ENCODE measurements at regions not wholly inside any gene's neighbourhood (a gene's known extent, or its start where the extent isn't known, plus 50 kb on each side); places are given as distances from the start of the nearest gene placed in this dataset.
A peak's percentile ranks its signal among the peaks of the same experiment; 100 is the strongest.

DNA sequence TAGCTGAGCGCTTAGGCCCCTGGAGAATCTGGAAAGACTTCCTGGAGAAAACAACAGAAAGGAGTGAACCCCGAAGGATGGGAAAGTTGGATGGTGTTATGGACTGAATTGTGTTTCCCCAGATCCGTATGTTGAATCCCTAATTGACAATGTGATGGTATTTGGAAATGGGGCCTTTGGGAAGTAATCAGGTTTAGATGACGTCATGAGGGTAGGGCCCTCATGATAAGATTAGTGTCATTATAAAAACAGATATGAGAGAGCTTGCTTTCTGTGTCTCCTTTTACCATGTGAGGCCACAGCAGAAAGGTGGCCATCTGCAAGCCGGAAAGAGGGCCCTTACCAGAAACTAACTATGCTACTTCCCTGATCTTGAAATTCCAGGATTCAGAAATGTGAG is 159.5 kb downstream of the QDPR start:
- no peak overlapping the region for H3K4me3 ChIP-seq (ENCODE audit: control insufficient read depth, low read depth, low read length)
- TF ChIP-seq, protein P1, sequence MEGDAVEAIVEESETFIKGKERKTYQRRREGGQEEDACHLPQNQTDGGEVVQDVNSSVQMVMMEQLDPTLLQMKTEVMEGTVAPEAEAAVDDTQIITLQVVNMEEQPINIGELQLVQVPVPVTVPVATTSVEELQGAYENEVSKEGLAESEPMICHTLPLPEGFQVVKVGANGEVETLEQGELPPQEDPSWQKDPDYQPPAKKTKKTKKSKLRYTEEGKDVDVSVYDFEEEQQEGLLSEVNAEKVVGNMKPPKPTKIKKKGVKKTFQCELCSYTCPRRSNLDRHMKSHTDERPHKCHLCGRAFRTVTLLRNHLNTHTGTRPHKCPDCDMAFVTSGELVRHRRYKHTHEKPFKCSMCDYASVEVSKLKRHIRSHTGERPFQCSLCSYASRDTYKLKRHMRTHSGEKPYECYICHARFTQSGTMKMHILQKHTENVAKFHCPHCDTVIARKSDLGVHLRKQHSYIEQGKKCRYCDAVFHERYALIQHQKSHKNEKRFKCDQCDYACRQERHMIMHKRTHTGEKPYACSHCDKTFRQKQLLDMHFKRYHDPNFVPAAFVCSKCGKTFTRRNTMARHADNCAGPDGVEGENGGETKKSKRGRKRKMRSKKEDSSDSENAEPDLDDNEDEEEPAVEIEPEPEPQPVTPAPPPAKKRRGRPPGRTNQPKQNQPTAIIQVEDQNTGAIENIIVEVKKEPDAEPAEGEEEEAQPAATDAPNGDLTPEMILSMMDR (IDR thresholded peaks at IDR 0.05; ENCODE audit: control insufficient read depth, insufficient read depth, low read depth, low read length, missing control alignments) = no peak
- no peak for DNase-seq (ENCODE audit: low read depth)

DNA sequence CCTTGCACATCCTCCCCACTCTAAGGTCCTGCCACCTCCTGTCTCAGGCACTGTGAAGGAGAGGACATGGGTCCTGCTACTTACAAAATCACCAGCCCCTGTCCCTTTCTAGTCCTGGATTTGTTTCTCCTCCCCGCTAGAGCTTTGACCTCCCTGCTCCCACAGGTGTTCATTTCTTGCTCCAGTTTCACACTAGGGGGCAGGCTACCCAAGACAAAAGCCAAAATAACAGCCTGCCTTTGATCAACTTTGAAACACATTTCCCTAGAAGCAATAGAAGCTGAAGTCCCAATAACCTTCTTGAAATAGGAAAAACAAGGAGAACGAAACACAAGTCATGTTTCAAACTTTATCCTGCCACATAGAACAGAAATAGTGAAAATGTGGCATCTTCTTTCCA is 164.4 kb downstream of the QDPR start:
- DNase-seq (ENCODE audit: low read depth) = no peak
- no peak overlapping the region for H3K4me3 ChIP-seq (ENCODE audit: control insufficient read depth, low read depth, low read length)
- TF ChIP-seq, protein P1 (IDR thresholded peaks at IDR 0.05; ENCODE audit: control insufficient read depth, insufficient read depth, low read depth, low read length, missing control alignments) = peak; percentile 75

DNA sequence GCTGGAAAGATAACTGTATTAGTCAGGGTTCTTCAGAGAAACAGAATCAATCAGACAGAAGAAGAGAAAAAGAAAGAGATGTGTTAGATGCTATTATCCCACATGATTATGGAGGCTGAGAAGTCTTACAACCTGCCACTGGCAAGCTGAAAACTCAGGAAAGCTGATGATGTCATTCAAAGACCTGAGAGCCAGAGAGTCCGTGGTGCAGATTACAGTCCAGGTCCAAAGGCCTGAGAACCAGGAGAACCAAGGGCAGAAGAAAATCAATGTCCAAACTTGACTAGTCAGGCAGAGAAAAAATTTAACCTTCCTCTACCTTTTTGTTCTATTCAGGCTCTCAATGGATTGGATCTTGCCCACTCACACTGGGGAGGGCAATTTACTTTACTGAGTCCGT is 172.5 kb downstream of the QDPR start:
- TF ChIP-seq, protein P1 (IDR thresholded peaks at IDR 0.05; ENCODE audit: control insufficient read depth, insufficient read depth, low read depth, low read length, missing control alignments) = no peak
- DNase-seq (ENCODE audit: low read depth) = no peak
- H3K4me3 ChIP-seq (ENCODE audit: control insufficient read depth, low read depth, low read length) = no peak overlapping the region

DNA sequence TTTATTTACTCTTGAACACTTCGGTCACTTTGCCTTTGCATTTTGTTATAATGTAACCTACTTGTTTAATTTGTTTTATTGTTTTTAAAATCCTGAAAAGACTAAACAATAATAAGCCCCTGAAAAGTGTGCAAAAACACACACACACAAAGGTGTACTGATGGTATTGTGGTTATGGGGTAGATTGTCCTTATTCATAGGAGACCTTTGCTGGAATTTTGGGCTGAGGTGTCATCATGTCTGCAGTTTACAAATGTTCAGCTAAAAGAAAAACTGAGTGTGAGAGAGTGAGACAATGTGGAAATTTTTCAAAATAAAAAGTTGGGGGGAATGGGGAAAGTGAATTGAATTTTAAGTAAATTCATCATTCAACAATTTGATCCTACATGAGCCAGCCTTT is 174.9 kb downstream of the QDPR start:
- DNase-seq (ENCODE audit: low read depth) = no peak
- H3K4me3 ChIP-seq (ENCODE audit: control insufficient read depth, low read depth, low read length) = no peak overlapping the region
- TF ChIP-seq, protein P1 (IDR thresholded peaks at IDR 0.05; ENCODE audit: control insufficient read depth, insufficient read depth, low read depth, low read length, missing control alignments) = no peak

DNA sequence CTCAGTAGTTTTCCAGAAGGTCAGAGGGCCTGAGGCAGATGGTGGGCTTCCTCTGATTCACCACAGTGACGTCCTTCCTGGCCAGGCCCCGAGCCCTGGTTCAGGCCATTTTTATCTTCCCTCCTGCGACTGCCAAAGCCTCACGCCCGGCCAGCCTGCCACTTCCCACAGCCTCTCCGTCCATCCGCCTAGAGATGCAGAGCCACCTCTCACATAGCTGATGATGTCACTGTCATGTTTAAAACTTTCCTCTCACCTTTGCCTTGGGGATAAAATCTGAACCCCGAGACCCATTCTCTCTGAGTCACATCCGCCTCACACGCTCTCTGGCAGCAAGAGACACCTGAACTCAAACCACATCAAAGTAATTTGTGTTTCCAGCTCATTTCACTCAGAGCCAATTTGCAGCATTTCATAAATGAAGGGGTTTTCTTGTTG is 175.3 kb downstream of the QDPR start:
- TF ChIP-seq, protein P1 (IDR thresholded peaks at IDR 0.05; ENCODE audit: control insufficient read depth, insufficient read depth, low read depth, low read length, missing control alignments) = no peak
- no peak overlapping the region for H3K4me3 ChIP-seq (ENCODE audit: control insufficient read depth, low read depth, low read length)
- DNase-seq (ENCODE audit: low read depth) = no peak

DNA sequence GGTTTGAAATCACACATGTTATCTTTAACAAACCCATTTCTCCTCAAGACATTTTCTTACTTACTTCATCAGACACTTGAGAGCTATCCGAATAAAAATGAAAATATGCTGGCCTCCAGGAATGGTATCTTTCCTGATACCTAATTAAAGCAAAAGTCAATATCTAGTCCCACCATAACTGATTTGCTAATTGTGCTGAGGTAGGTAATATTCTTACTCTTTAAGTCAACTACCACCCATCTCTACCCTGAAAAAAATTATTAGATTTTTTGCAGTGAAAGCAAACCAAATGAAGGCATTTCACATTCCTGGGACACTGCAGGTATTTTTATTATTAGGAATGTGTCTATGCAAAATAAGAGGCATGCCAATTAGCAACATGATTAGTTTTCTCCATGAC is 175.8 kb downstream of the QDPR start:
- no peak overlapping the region for H3K4me3 ChIP-seq (ENCODE audit: control insufficient read depth, low read depth, low read length)
- TF ChIP-seq, protein P1 (IDR thresholded peaks at IDR 0.05; ENCODE audit: control insufficient read depth, insufficient read depth, low read depth, low read length, missing control alignments) = no peak
- DNase-seq (ENCODE audit: low read depth) = no peak

DNA sequence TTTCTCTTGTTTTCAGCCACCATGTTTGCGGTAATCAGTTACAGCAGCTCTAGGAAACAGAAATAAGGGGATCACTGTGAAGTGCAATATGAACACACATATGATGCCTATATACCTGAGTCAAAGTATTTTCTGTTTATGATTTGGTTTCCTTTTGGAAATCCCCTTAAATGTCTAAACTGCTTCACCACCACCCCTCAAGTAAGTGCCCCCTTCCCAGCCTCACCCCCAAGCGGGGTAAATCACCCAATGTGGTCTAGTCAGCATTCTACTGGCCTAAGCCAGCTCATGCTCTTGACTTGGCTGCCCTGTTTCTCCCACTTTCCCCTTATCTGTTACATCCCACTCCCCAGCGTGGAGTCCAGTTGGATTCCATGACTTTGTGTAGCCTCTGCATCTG is 176.5 kb downstream of the QDPR start:
- H3K4me3 ChIP-seq (ENCODE audit: control insufficient read depth, low read depth, low read length) = no peak overlapping the region
- TF ChIP-seq, protein P1 (IDR thresholded peaks at IDR 0.05; ENCODE audit: control insufficient read depth, insufficient read depth, low read depth, low read length, missing control alignments) = no peak
- DNase-seq (ENCODE audit: low read depth) = no peak

Measured in AG09309 (cell line).